ENCODE measurements at regions not wholly inside any gene's neighbourhood (a gene's known extent, or its start where the extent isn't known, plus 50 kb on each side); places are given as distances from the start of the nearest gene placed in this dataset.

GRCh38 chr7:145624618-145625017, 492.0 kb upstream of the CNTNAP2 start:
- no peak overlapping the region for H3K4me3 ChIP-seq (replicated peaks; ENCODE audit: low read depth, low read length)
- TF ChIP-seq CTCF (IDR thresholded peaks at IDR 0.05; ENCODE audit: low read depth, low read length, missing control alignments), result no peak
- no peak for DNase-seq (ENCODE audit: extremely low read depth, low read depth)

DNA sequence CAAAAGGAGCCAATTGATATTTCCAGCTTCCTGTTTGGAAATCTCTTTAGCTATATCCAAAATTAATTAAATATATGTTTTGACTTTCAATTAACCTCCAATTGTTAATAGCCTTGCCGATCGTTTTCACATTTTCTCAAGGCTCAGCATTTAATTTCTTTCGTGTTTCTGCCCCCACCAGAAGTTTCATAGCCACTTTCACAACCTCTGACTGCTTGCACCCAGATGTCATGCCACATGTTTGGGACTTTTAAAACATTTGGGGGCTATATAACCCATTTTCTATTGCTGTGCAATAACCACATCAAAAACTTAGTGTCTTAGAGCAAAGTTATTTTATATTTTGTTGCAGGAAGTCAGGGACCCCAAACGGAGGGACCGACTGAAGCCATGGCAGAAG, 510.6 kb upstream of the CNTNAP2 start:
- H3K4me3 ChIP-seq (replicated peaks; ENCODE audit: low read depth, low read length), result no peak overlapping the region
- no peak for DNase-seq (ENCODE audit: extremely low read depth, low read depth)
- no peak for TF ChIP-seq CTCF (IDR thresholded peaks at IDR 0.05; ENCODE audit: low read depth, low read length, missing control alignments)

DNA sequence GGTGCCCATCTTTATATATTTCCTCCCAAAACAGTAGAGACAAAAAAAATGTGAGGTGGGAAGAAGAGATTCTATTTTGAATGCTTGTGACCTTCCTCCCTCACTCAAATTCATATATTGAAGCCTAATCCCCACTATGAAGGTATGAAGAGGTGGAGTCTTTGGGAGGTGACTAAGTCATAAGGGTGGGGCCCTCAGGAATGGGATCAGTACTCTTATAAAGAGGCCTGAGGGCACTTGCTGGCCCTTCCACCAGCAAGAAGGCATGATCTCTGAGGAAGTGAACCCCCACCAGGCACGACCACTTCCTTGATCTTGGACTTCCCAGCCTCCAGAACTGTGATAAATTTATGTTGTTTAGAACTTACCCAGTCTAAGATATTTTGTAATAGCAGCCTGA, 517.2 kb upstream of the CNTNAP2 start:
- no peak for DNase-seq (ENCODE audit: extremely low read depth, low read depth)
- no peak for TF ChIP-seq CTCF (IDR thresholded peaks at IDR 0.05; ENCODE audit: low read depth, low read length, missing control alignments)

DNA sequence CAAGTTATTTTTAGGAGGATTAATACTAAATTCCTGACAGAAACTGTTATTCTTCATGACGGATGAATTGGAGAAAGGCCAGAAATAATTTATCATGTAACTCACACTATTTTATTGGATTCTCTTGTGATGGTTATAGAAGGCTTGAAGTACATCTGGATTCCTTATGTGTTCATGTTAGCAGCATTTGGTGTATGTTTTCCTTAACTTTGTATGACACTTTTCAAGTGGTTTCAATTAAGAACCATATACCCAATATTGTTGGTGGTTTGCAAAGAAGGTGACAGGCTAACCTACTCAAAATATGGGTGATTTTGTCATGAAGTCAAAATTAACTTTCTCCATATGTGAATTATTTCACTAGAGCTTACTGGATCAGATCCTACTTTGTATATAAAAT, 532.2 kb upstream of the CNTNAP2 start:
- no peak for TF ChIP-seq CTCF (IDR thresholded peaks at IDR 0.05; ENCODE audit: low read depth, low read length, missing control alignments)
- DNase-seq (ENCODE audit: extremely low read depth, low read depth), result no peak
- H3K4me3 ChIP-seq (replicated peaks; ENCODE audit: low read depth, low read length), result no peak overlapping the region

More for the DNA sequence above, 517.2 kb upstream of the CNTNAP2 start:
- H3K4me3 ChIP-seq (replicated peaks; ENCODE audit: low read depth, low read length), result no peak overlapping the region

- TF ChIP-seq CTCF (IDR thresholded peaks at IDR 0.05; ENCODE audit: low read depth, low read length, missing control alignments), result no peak
- H3K4me3 ChIP-seq (replicated peaks; ENCODE audit: low read depth, low read length), result no peak overlapping the region
Measured at GRCh38 chr7:145582742-145583303, 533.8 kb upstream of the CNTNAP2 start.

GRCh38 chr7:145557805-145558204, 558.8 kb upstream of the CNTNAP2 start:
- H3K4me3 ChIP-seq (replicated peaks; ENCODE audit: low read depth, low read length), result no peak overlapping the region
- no peak for TF ChIP-seq CTCF (IDR thresholded peaks at IDR 0.05; ENCODE audit: low read depth, low read length, missing control alignments)
- DNase-seq (ENCODE audit: extremely low read depth, low read depth), result no peak

More at GRCh38 chr7:145582742-145583303, 533.8 kb upstream of the CNTNAP2 start:
- no peak for DNase-seq (ENCODE audit: extremely low read depth, low read depth)

- H3K4me3 ChIP-seq (replicated peaks; ENCODE audit: low read depth, low read length), result no peak overlapping the region
- DNase-seq (ENCODE audit: extremely low read depth, low read depth), result no peak
- no peak for TF ChIP-seq CTCF (IDR thresholded peaks at IDR 0.05; ENCODE audit: low read depth, low read length, missing control alignments)
Measured at GRCh38 chr7:145543242-145543641, 573.4 kb upstream of the CNTNAP2 start.

All from HFF-Myc (cell line).